Keratinocyte (primary cell): ENCODE measurements at regions not wholly inside any gene's neighbourhood (a gene's known extent, or its start where the extent isn't known, plus 50 kb on each side); places are given as distances from the start of the nearest gene placed in this dataset.

Source experiments
- DNase-seq: peaks from one replicate; pipeline ENCODE4 v3.0.0-alpha.2; 2011; ENCODE audit warnings: low read depth, missing footprints, low spot score
- FAIRE-seq: peaks from 2 replicates; lab custom pipeline; 2011; peaks lifted over from hg19 to GRCh38; lab: Jason Lieb, UNC
- H2AFZ ChIP-seq: 2 replicates; pipeline ENCODE4 v1.6.0; 2012; ENCODE audit warnings: low read length, control low read depth, inconsistent platforms; ENCODE audit not compliant: control insufficient read depth
- H3K27ac ChIP-seq: 2 replicates; pipeline ENCODE4 v1.5.1; 2011; ENCODE audit warnings: low read length; ENCODE audit not compliant: control insufficient read depth, insufficient read depth
- H3K27me3 ChIP-seq: 3 replicates; pipeline ENCODE4 v1.6.0; 2011; ENCODE audit warnings: low read length; ENCODE audit not compliant: control insufficient read depth, insufficient read depth; ENCODE audit errors: extremely low read depth
- H3K36me3 ChIP-seq, 2 experiments: 2 replicates in 1 of 2; 3 replicates in 1 of 2; pipeline ENCODE4 v1.5.1; 2011; ENCODE audit warnings: low read length in 2 of 2, mild to moderate bottlenecking in 1 of 2; ENCODE audit not compliant: control insufficient read depth in 2 of 2, insufficient read depth in 2 of 2; ENCODE audit errors: extremely low read depth in 1 of 2
- H3K4me1 ChIP-seq: 3 replicates; pipeline ENCODE4 v1.5.1; 2011; ENCODE audit warnings: low read length; ENCODE audit not compliant: control insufficient read depth, insufficient read depth; ENCODE audit errors: extremely low read depth
- H3K4me2 ChIP-seq: 3 replicates; pipeline ENCODE4 v1.6.0; 2011; ENCODE audit warnings: low read depth, low read length; ENCODE audit not compliant: control insufficient read depth, insufficient read depth; ENCODE audit errors: extremely low read depth
- H3K4me3 ChIP-seq, 3 experiments: fragments of 200-600 bp in 1 of 3; sonication (generic) in 1 of 3; 2 replicates in 2 of 3; 3 replicates in 1 of 3; pipeline ENCODE4 v1.5.1; 2011 to 2016; ENCODE audit warnings: low read length in 3 of 3, mild to moderate bottlenecking in 3 of 3, control low read depth in 2 of 3, inconsistent platforms in 1 of 3, low read depth in 1 of 3, mixed read lengths in 1 of 3, mixed run types in 1 of 3, moderate library complexity in 1 of 3; ENCODE audit not compliant: control insufficient read depth in 2 of 3, insufficient read depth in 2 of 3; ENCODE audit errors: extremely low read depth in 1 of 3
- H3K79me2 ChIP-seq: 2 replicates; pipeline ENCODE4 v1.6.0; 2012; ENCODE audit warnings: low read length; ENCODE audit not compliant: control insufficient read depth, insufficient read depth
- H3K9ac ChIP-seq: 3 replicates; pipeline ENCODE4 v1.6.0; 2011; ENCODE audit warnings: low read length; ENCODE audit not compliant: control insufficient read depth, insufficient read depth; ENCODE audit errors: extremely low read depth
- H3K9me1 ChIP-seq: 3 replicates; pipeline ENCODE4 v1.6.0; 2011; ENCODE audit warnings: low read length; ENCODE audit not compliant: control insufficient read depth, insufficient read depth; ENCODE audit errors: extremely low read depth
- H3K9me3 ChIP-seq: 2 replicates; pipeline ENCODE4 v1.5.1; 2012; ENCODE audit warnings: low read depth, low read length; ENCODE audit not compliant: control insufficient read depth
- H4K20me1 ChIP-seq: 3 replicates; pipeline ENCODE4 v1.6.0; 2011; ENCODE audit warnings: low read length; ENCODE audit not compliant: control insufficient read depth, insufficient read depth; ENCODE audit errors: extremely low read depth
- EZH2 ChIP-seq: IDR thresholded peaks from one replicate; pipeline ENCODE4 v1.6.1; 2012; ENCODE audit warnings: inconsistent platforms, mild to moderate bottlenecking, low read length, moderate library complexity
- dilution Hi-C: fragments of 300-500 bp; cut with MboI; formaldehyde crosslinking; loops from one replicate; pipeline ENCODE4 v1.7.0; 2020; ENCODE audit warnings: low sequenced_read_pairs; ENCODE audit not compliant: extremely low pct_ligation_motif_present
- TF ChIP-seq, protein P1 (sequence below), 3 experiments: IDR thresholded peaks in 1 of 3; conservative IDR thresholded peaks in 1 of 3; optimal IDR thresholded peaks in 1 of 3; 2 replicates in 2 of 3; 3 replicates in 1 of 3; pipeline versions ENCODE3 to v1.5.1; 2011; ENCODE audit warnings: low read length in 3 of 3, mild to moderate bottlenecking in 3 of 3, moderate library complexity in 2 of 3, control low read depth in 1 of 3, inconsistent platforms in 1 of 3; ENCODE audit not compliant: insufficient read depth in 2 of 3; ENCODE audit errors: extremely low read depth in 1 of 3

DNA sequence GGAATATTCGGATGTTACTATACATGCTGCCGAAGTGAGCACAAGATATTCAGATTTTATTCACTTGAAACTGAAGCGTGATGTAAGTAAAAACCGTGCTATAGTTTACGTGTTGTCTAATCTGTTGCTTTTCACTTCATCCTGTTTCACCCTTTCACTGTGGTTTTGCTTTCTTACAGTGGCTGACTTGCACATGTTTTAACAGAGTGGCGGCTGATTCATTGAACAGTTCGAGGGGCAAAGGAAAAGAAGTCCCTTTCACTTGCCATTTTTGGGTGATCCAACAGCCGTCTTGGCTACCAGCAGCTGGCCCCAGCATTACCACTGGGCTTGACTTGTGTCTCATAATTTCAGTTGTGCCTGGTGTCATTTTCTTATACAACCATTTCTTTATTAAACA is 134.0 kb downstream of the IRX1 start:
- Histone ChIP-seq H3K9me3 (no peaks in the 10 kb centered on the region), H3K36me3 (no peaks in the 10 kb centered on the region), H3K27me3 (no peaks in the 10 kb centered on the region), H3K4me2 (no peak overlapping the region), H3K4me3 (no peak overlapping the region), H3K79me2 (no peaks in the 10 kb centered on the region), H3K9ac (no peak overlapping the region), H3K27ac (no peak overlapping the region), H2AFZ (no peak overlapping the region), H4K20me1 (no peaks in the 10 kb centered on the region), H3K9me1 (no peaks in the 10 kb centered on the region), H3K4me1 (no peaks in the 10 kb centered on the region)
- TF ChIP-seq, protein P1, sequence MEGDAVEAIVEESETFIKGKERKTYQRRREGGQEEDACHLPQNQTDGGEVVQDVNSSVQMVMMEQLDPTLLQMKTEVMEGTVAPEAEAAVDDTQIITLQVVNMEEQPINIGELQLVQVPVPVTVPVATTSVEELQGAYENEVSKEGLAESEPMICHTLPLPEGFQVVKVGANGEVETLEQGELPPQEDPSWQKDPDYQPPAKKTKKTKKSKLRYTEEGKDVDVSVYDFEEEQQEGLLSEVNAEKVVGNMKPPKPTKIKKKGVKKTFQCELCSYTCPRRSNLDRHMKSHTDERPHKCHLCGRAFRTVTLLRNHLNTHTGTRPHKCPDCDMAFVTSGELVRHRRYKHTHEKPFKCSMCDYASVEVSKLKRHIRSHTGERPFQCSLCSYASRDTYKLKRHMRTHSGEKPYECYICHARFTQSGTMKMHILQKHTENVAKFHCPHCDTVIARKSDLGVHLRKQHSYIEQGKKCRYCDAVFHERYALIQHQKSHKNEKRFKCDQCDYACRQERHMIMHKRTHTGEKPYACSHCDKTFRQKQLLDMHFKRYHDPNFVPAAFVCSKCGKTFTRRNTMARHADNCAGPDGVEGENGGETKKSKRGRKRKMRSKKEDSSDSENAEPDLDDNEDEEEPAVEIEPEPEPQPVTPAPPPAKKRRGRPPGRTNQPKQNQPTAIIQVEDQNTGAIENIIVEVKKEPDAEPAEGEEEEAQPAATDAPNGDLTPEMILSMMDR (optimal IDR thresholded peaks at IDR 0.05 in 1 of 3, IDR thresholded peaks at IDR 0.05 in 1 of 3, conservative IDR thresholded peaks at IDR 0.05 in 1 of 3; ENCODE audit: extremely low read depth in 1 of 3, insufficient read depth in 2 of 3, low read length in 3 of 3) = no peak
- no peak for TF ChIP-seq EZH2
- FAIRE-seq (no peak), DNase-seq (no peak)
- dilution Hi-C loops = no loop called here

DNA sequence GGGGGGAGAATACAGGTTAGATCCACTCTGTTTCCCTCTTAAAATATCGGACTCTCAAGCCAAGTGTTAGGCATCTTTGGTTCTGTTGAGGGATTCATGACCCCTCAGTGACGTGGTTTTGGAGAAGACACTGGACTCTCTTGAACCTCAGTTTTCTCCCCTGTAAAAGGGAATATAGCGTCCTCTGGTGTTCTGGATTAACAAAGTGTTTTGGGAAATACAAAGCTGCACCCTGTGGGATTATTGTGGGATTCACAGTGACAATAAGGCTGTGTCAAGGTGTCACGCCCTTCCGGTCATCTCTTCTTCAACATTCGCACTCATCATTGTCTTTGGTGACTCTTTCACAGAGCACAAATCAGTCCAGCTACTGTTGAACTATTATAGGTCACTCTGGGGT is 139.0 kb downstream of the IRX1 start:
- dilution Hi-C loops = no loop called here
- DNase-seq (no peak), FAIRE-seq (no peak)
- Histone ChIP-seq H3K9me1 (no peaks in the 10 kb centered on the region), H3K4me1 (no peaks in the 10 kb centered on the region), H3K9ac (no peak overlapping the region), H4K20me1 (no peaks in the 10 kb centered on the region), H3K9me3 (no peaks in the 10 kb centered on the region), H3K79me2 (no peaks in the 10 kb centered on the region), H3K4me3 (no peak overlapping the region), H3K4me2 (no peak overlapping the region), H3K36me3 (no peaks in the 10 kb centered on the region), H3K27ac (no peak overlapping the region), H3K27me3 (no peaks in the 10 kb centered on the region), H2AFZ (no peak overlapping the region)
- no peak for TF ChIP-seq EZH2
- TF ChIP-seq, protein P1 (optimal IDR thresholded peaks at IDR 0.05 in 1 of 3, IDR thresholded peaks at IDR 0.05 in 1 of 3, conservative IDR thresholded peaks at IDR 0.05 in 1 of 3; ENCODE audit: extremely low read depth in 1 of 3, insufficient read depth in 2 of 3, low read length in 3 of 3) = no peak
